ENCODE measurements at regions not wholly inside any gene's neighbourhood (a gene's known extent, or its start where the extent isn't known, plus 50 kb on each side); places are given as distances from the start of the nearest gene placed in this dataset.

DNA sequence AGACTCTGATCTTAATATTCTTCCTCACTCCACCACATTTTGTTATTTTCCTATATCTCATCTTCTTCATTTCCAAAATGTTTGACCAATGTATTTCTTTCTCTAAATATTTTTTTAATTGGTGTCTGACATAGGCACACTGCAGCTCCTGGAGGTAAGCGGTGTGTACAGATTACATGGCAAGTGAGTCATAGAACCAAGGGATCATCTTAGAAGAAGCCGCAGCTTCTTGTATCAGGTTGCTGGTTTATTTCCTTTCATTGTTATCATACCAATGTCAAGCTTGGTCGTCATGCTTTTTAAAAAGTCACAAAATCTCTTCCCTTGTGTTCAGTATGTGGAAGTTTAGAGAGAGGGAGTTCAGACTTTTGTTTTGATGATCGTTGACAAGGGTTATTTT is 526.1 kb upstream of the CDH18 start:
- peaks cover 2% of the 10 kb centered on the region for H3K36me3 Mint-ChIP-seq
- TF ChIP-seq EZH2 (IDR thresholded peaks at IDR 0.05): no peak
- TF ChIP-seq, protein P1, sequence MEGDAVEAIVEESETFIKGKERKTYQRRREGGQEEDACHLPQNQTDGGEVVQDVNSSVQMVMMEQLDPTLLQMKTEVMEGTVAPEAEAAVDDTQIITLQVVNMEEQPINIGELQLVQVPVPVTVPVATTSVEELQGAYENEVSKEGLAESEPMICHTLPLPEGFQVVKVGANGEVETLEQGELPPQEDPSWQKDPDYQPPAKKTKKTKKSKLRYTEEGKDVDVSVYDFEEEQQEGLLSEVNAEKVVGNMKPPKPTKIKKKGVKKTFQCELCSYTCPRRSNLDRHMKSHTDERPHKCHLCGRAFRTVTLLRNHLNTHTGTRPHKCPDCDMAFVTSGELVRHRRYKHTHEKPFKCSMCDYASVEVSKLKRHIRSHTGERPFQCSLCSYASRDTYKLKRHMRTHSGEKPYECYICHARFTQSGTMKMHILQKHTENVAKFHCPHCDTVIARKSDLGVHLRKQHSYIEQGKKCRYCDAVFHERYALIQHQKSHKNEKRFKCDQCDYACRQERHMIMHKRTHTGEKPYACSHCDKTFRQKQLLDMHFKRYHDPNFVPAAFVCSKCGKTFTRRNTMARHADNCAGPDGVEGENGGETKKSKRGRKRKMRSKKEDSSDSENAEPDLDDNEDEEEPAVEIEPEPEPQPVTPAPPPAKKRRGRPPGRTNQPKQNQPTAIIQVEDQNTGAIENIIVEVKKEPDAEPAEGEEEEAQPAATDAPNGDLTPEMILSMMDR (IDR thresholded peaks at IDR 0.05): no peak
- no peak overlapping the region for H3K27ac Mint-ChIP-seq
- H3K4me3 Mint-ChIP-seq: no peak overlapping the region
- no peaks in the 10 kb centered on the region for H3K36me3 ChIP-seq
- no peaks in the 10 kb centered on the region for H3K79me2 ChIP-seq (ENCODE audit: low read depth)
- no peak overlapping the region for H2AFZ ChIP-seq (replicated peaks)
- peaks cover 1% of the 10 kb centered on the region for H3K27me3 Mint-ChIP-seq (ENCODE audit: insufficient read depth, low read depth)
- H3K27ac ChIP-seq: no peak overlapping the region
- no peaks in the 10 kb centered on the region for H4K20me1 ChIP-seq (ENCODE audit: low read depth)
- no peak overlapping the region for H3K4me3 ChIP-seq
- no peak overlapping the region for H3K4me2 ChIP-seq
- H3F3A ChIP-seq (ENCODE audit: low read depth): no peaks in the 10 kb centered on the region
- no peaks in the 10 kb centered on the region for H3K27me3 ChIP-seq
- no peak for DNase-seq (ENCODE audit: low spot score)
- no peaks in the 10 kb centered on the region for H3K4me1 Mint-ChIP-seq
- H3K9me3 Mint-ChIP-seq: no peaks in the 10 kb centered on the region
- no peak overlapping the region for H3K9ac ChIP-seq
- no peaks in the 10 kb centered on the region for H3K4me1 ChIP-seq
- H3K9me3 ChIP-seq (ENCODE audit: low read depth): no peaks in the 10 kb centered on the region

DNA sequence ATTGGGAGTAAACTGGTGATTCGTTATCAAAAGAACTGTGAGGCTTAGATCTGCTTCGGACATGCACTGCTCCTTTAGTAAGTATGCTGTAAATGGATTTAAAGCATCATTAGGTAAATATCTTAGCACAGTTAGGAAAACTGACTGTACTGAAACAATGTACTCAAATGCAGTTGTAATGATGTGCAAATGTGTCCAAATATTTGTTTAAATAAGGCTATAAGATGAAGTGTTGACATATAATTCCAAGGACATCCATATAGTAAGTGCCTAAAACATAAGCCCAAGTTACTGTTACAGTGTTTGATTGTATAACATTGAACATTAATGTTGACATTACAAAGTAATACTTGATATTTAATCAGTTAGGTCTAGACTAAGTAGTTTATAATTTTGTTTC is 512.5 kb upstream of the CDH18 start:
- Histone ChIP-seq H3K9ac (no peak overlapping the region), H3K9me3 (ENCODE audit: low read depth) (no peaks in the 10 kb centered on the region), H3K4me2 (no peak overlapping the region), H3K27me3 (no peaks in the 10 kb centered on the region), H3K79me2 (ENCODE audit: low read depth) (no peaks in the 10 kb centered on the region), H3K4me1 (no peaks in the 10 kb centered on the region), H3K4me3 (no peak overlapping the region), H4K20me1 (ENCODE audit: low read depth) (no peaks in the 10 kb centered on the region), H3F3A (ENCODE audit: low read depth) (no peaks in the 10 kb centered on the region), H3K27ac (no peak overlapping the region), H2AFZ (replicated peaks) (no peak overlapping the region), H3K36me3 (no peaks in the 10 kb centered on the region)
- Mint-ChIP-seq H3K4me1 (no peaks in the 10 kb centered on the region), H3K4me3 (no peak overlapping the region), H3K36me3 (peaks cover under 1% of the 10 kb centered on the region), H3K27me3 (ENCODE audit: insufficient read depth, low read depth) (no peaks in the 10 kb centered on the region), H3K9me3 (no peaks in the 10 kb centered on the region), H3K27ac (no peak overlapping the region)
- TF ChIP-seq, protein P1 (IDR thresholded peaks at IDR 0.05): no peak
- no peak for TF ChIP-seq EZH2 (IDR thresholded peaks at IDR 0.05)
- no peak for TF ChIP-seq EZH2phosphoT487 (IDR thresholded peaks at IDR 0.05)
- DNase-seq (ENCODE audit: low spot score): no peak

DNA sequence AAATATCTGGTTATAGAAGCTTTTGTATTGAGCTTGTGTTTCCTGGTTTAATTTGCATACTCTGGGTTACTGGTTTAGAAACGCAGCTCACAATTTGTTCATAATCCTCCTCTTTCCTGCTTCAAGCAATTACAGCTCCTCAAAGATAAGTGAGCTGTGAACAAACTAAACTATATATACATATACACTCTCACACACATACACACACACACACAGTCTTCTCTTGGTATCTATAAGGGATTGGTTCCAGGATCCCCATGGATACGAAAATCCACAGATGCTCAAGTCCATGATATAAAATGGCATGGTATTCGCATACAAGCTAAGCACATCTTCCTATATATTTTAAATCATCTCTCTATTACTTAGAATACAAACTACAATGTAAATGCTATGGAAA is 510.9 kb upstream of the CDH18 start:
- no peak overlapping the region for H3K4me3 Mint-ChIP-seq
- H3K36me3 ChIP-seq: no peaks in the 10 kb centered on the region
- H3K27me3 ChIP-seq: no peaks in the 10 kb centered on the region
- H3K4me3 ChIP-seq: no peak overlapping the region
- no peak overlapping the region for H3K9ac ChIP-seq
- no peak overlapping the region for H2AFZ ChIP-seq (replicated peaks)
- H3K27ac ChIP-seq: no peak overlapping the region
- H3K9me3 ChIP-seq (ENCODE audit: low read depth): no peaks in the 10 kb centered on the region
- peaks cover under 1% of the 10 kb centered on the region for H3K27me3 Mint-ChIP-seq (ENCODE audit: insufficient read depth, low read depth)
- H3K36me3 Mint-ChIP-seq: no peaks in the 10 kb centered on the region
- H3K4me1 Mint-ChIP-seq: no peaks in the 10 kb centered on the region
- H4K20me1 ChIP-seq (ENCODE audit: low read depth): no peaks in the 10 kb centered on the region
- H3K4me1 ChIP-seq: no peaks in the 10 kb centered on the region
- no peaks in the 10 kb centered on the region for H3K9me3 Mint-ChIP-seq
- TF ChIP-seq EZH2 (IDR thresholded peaks at IDR 0.05) (no peak), EZH2phosphoT487 (IDR thresholded peaks at IDR 0.05) (no peak)
- TF ChIP-seq, protein P1 (IDR thresholded peaks at IDR 0.05): no peak
- no peak overlapping the region for H3K27ac Mint-ChIP-seq
- H3F3A ChIP-seq (ENCODE audit: low read depth): no peaks in the 10 kb centered on the region
- no peaks in the 10 kb centered on the region for H3K79me2 ChIP-seq (ENCODE audit: low read depth)
- no peak for DNase-seq (ENCODE audit: low spot score)
- H3K4me2 ChIP-seq: no peak overlapping the region

DNA sequence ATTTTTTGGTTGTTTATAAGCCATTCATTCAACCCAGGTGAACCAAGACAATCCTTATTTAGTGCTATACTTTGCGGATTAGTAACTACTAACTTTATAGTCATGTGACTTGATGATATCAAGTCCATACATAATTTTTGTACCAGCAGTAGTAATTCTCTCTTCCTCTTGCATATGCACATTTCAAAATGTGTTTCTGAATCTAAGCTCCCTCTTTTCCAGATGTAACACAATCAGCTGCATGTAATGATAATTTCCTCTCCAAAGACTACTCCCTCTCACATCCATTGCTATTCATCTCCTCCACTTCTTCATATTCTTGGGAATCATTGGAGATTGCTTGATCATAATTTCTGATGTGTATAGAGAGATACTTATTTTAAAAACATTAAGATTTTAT is 510.1 kb upstream of the CDH18 start:
- H3K4me2 ChIP-seq: no peak overlapping the region
- H3K27me3 ChIP-seq: no peaks in the 10 kb centered on the region
- H3K27me3 Mint-ChIP-seq (ENCODE audit: insufficient read depth, low read depth): peaks cover 2% of the 10 kb centered on the region
- TF ChIP-seq, protein P1 (IDR thresholded peaks at IDR 0.05): no peak
- TF ChIP-seq EZH2phosphoT487 (IDR thresholded peaks at IDR 0.05) (no peak), EZH2 (IDR thresholded peaks at IDR 0.05) (no peak)
- no peaks in the 10 kb centered on the region for H3K9me3 ChIP-seq (ENCODE audit: low read depth)
- H3K36me3 ChIP-seq: no peaks in the 10 kb centered on the region
- H3K4me3 ChIP-seq: no peak overlapping the region
- no peak overlapping the region for H3K9ac ChIP-seq
- H3K36me3 Mint-ChIP-seq: no peaks in the 10 kb centered on the region
- H3K4me1 Mint-ChIP-seq: no peaks in the 10 kb centered on the region
- DNase-seq (ENCODE audit: low spot score): no peak
- no peaks in the 10 kb centered on the region for H3K4me1 ChIP-seq
- no peak overlapping the region for H3K27ac Mint-ChIP-seq
- no peaks in the 10 kb centered on the region for H3K79me2 ChIP-seq (ENCODE audit: low read depth)
- H3K9me3 Mint-ChIP-seq: no peaks in the 10 kb centered on the region
- no peak overlapping the region for H3K4me3 Mint-ChIP-seq
- H4K20me1 ChIP-seq (ENCODE audit: low read depth): no peaks in the 10 kb centered on the region
- no peak overlapping the region for H2AFZ ChIP-seq (replicated peaks)
- H3F3A ChIP-seq (ENCODE audit: low read depth): no peaks in the 10 kb centered on the region
- H3K27ac ChIP-seq: no peak overlapping the region

Measured in neural progenitor cell (in vitro differentiated cells).